ENCODE measurements at regions not wholly inside any gene's neighbourhood (a gene's known extent, or its start where the extent isn't known, plus 50 kb on each side); places are given as distances from the start of the nearest gene placed in this dataset.
"Not testable (repeated sequence)": the region's sequence is repeated elsewhere in the genome, so short reads cannot be mapped to it uniquely, and the experiment has no call there.

DNA sequence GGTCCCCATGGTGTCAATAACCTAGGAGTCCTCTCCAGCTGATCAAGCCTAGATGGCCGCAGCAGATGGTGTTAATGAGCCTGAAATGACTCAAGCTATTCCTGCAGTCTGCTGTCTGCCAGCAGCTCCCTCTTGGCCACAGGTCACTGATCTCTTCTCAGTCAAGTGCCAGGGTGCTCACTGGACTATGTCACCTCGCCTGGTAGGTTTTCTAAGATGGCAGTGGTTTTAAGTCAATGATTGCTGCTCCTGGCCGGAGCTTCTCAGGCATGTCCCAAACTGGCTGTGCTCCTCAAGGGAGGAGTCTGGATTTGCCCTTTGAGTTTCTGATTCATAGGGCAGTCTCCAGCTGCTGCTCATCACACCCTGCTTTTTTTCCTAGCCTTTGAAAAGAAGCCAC, 58.6 kb upstream of the SHISA6 start:
- no peak for DNase-seq (ENCODE audit: low spot score)

- DNase-seq (ENCODE audit: low spot score): no peak
Measured at GRCh38 chr17:11178581-11178980, 62.4 kb upstream of the SHISA6 start.

DNA sequence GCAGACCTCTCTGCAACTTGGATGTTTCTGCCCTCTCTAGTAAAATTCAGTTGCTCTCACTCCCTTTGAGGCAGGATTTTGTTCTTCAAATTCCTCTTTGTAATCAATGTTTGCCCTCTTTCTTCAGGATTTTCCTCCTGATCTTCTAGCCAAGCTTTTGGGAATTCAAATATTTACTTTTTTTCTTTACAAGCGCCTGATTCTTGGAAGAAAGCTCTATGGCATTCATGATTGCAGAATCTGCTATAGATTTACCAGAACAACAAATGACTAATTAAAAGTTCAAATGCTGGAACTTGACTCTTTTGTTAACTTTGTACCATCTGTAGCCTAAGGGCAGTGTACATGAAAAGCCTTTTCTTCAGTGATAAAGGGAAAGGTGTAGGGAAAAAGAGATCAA, 63.7 kb upstream of the SHISA6 start:
- DNase-seq (ENCODE audit: low spot score): no peak

- no peak for DNase-seq (ENCODE audit: low spot score)
Measured at GRCh38 chr17:11176549-11176948, 64.5 kb upstream of the SHISA6 start.

DNA sequence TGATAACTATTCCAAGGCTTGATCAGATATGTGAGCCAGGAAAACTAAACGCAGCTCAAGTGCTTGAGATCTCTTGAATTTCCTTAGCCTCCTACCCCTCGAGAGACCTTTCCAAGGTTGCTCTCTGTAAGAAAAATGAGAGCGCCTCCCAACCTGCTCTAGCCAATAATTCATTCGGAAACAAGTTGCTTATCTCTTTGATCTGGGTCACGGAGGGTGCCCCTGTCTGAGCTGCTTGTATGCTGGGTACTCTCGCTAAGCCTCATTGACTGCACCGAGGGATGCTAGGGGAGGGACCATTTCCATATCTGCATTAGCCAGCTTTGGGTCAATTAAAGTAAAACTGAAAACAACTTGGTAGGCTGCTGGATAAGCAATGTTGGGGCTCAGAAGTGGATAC, 70.1 kb upstream of the SHISA6 start:
- no peak for DNase-seq (ENCODE audit: low spot score)

DNA sequence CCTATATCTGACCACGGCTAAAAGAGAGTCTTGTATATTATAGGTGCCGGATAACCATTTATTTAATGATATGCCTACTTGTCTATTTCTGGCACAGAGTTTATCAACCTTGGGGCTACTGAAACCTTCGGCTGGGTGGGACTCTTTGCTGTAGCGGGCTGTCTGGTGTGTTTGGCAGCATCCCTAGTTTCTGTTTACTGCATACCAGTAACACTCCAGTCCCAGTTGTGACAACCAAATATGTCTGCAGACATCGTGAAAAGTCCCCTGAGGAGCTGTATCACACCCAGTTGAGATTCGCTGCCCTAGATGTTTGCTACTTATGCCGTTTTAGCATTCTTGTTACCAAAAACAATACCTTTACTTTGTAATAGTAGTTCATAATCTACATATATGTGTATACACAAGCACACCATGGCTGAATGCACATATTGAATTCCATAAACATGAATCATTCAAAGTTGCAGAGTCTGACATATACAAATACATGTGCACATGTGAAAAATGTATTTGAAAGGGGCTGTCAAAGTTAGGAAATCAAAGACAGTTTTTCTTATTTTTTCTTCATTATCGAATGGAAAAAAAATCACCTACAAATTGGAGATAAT, 89.1 kb upstream of the SHISA6 start:
- DNase-seq (ENCODE audit: low spot score): no peak

DNA sequence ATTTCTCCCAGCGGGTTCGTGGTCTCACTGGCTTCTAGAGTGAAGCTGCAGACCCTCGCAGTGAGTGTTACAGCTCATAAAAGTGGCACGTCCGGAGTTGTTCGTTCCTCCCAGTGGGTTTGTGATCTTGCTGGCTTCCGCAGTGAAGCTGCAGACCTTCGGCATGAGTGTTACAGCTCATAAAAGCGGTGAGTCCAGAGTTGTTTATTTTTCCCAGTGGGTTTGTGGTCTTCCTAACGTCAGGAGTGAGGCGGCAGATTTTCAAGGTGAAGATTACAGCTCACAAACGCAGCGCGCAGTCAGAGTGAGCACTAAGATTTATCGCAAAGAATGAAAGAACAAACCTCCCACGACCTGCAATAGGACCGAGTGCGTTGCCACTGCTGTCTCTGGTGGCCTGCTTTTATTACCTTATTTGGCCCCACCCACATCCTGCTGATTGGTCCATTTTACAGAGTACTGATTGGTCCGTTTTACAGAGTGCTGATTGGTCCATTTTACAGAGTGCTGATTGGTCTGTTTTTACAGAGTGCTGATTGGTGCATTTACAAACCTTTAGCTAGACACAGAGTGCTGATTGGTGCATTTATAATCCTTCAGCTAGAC, 90.0 kb upstream of the SHISA6 start:
- DNase-seq (ENCODE audit: low spot score): not testable (repeated sequence)

- DNase-seq (ENCODE audit: low spot score): peak; percentile 2
Measured at GRCh38 chr17:11144358-11145233, 96.4 kb upstream of the SHISA6 start.

- no peak for DNase-seq (ENCODE audit: low spot score)
Measured at GRCh38 chr17:11142231-11142630, 98.8 kb upstream of the SHISA6 start.

- no peak for DNase-seq (ENCODE audit: low spot score)
Measured at GRCh38 chr17:11140501-11140900, 100.5 kb upstream of the SHISA6 start.

DNA sequence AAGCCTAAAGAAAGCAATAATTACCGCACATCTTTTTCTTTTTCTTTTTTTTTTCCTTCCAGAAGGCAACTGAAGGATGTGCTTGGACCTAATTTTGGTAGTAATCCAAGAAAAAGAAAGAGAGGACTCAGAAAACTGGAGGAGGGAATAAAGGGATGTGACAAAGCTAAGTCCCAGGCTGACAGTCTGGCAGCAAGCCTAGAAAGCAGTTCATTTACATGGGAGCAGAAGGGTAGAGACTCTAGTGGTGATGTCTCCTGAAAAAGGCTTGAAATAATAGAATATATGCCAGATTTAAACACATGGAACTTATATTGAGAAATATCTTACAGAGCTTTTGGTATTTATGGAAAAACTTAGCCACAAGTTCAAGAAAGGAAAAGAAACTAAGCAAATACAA, 101.0 kb upstream of the SHISA6 start:
- DNase-seq (ENCODE audit: low spot score): peak; percentile 16

GRCh38 chr17:11138023-11138422, 103.0 kb upstream of the SHISA6 start:
- DNase-seq (ENCODE audit: low spot score): no peak

DNA sequence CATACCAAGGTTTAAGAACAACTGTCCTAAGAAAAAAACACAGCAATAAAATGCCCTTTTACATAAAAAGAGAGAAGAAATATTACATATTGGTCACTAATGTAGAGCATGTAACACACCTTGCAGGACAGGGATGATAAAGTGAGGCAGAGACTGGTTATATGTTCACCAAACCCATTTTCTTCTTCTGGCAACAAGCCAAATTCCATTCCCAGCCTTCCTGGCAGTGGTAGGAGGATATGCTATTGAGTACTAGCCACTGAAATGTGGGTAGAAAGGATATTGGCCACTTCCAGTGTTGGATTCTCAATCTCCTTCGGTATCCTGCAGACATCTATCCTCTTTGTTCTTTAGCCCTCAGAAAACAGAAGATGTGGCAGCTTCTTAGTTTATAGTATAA, 105.2 kb upstream of the SHISA6 start:
- DNase-seq (ENCODE audit: low spot score): no peak

GRCh38 chr17:11130367-11130766, 110.6 kb upstream of the SHISA6 start:
- no peak for DNase-seq (ENCODE audit: low spot score)

DNA sequence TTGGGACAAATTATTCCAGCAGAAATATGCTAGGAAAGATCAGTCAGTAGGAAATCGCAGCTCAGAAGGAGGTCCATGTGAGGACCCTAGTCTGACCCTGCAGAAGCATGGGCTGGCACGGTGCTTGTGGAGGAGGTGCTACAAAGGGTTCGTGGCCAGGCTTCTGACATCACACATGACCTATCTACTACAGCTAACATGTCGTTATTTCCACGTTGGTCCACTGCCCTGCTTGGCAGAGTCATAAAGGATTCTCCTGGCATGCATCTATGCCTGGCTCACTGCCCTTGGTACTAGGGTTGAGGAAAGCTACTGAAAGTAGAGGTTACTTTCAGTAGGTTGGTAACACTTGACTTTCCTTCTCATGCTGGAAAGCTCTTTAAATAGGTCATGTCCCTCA, 118.1 kb upstream of the SHISA6 start:
- DNase-seq (ENCODE audit: low spot score): no peak

GRCh38 chr17:11121341-11121985, 119.5 kb upstream of the SHISA6 start:
- DNase-seq (ENCODE audit: low spot score): no peak

GRCh38 chr17:11109106-11109505, 131.9 kb upstream of the SHISA6 start:
- DNase-seq (ENCODE audit: low spot score): no peak

DNA sequence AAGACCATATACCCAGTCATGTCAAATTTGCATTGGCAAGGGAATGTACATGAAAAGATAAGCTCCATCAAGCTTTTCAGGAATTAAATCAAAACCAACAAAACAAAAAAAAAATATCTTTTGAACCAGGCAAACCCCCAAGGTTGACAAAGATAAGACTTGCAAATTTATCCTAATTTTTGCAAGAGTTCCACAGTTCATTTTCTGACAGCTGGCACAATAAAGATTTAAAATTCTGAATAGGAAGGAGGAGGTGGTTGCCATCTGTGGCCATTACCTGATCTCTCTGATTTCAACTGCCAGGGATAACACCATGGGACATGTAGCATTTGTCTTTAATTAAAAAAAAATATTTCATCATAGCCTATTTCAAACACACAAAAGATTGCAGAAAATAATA, 135.9 kb upstream of the SHISA6 start:
- DNase-seq (ENCODE audit: low spot score): no peak

- no peak for DNase-seq (ENCODE audit: low spot score)
Measured at GRCh38 chr17:11097121-11097520, 143.9 kb upstream of the SHISA6 start.

GRCh38 chr17:11094331-11094730, 146.7 kb upstream of the SHISA6 start:
- DNase-seq (ENCODE audit: low spot score): no peak

DNA sequence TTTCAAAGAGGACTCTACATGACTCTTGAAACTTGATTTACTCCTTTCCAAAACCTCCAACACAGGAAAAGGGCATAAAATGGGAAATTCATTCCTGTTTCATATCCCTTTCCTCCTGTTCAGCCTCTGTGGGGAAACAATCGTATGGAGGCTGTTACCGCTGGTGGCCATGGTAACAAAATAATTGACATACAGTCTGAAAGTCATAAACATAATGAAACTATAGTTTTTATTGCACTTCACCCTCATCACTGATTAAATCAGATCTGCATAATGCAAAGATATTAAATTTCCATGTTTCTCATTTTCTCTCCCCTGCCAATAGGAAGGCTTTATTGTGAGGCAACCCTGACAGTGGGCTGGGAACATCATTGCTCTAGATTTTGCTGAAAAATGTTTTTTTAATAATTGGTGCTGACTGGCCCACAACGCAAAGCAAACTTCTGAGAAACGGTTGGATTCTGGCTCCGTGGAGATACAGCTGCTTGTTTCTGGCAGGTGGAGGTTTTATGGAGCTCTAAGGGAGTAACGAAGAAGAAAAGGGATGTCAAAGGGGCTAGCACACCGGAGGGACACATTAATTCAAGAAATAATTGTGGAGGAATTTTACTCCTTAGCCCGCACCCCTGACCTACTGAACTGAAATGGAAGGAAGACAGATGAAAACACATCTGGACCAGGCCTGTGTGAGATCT, 154.2 kb upstream of the SHISA6 start:
- no peak for DNase-seq (ENCODE audit: low spot score)

- DNase-seq (ENCODE audit: low spot score): no peak
Measured at GRCh38 chr17:11082559-11082958, 158.5 kb upstream of the SHISA6 start.
